Transverse colon (tissue), 4 donors: ENCODE measurements at regions not wholly inside any gene's neighbourhood (a gene's known extent, or its start where the extent isn't known, plus 50 kb on each side); places are given as distances from the start of the nearest gene placed in this dataset.

ENCODE experiments used
- DNase-seq: peaks from one replicate; pipeline ENCODE4 v3.0.0-alpha.2; 2019
- H3K27ac ChIP-seq, 4 donors: fragments of 200-600 bp; sonication (generic); 2 replicates each; pipeline ENCODE4 v1.5.1; 2016 to 2018; ENCODE audit warnings: inconsistent platforms in 4 of 4
- H3K27me3 ChIP-seq: fragments of 200-600 bp; sonication (generic); 2 replicates; pipeline ENCODE4 v1.5.1; 2017; ENCODE audit warnings: inconsistent platforms
- H3K36me3 ChIP-seq, 4 donors: fragments of 200-600 bp; sonication (generic); 2 replicates each; pipeline ENCODE4 v1.5.1; 2017 to 2019; ENCODE audit warnings: inconsistent platforms in 4 of 4
- H3K4me1 ChIP-seq, 4 donors: fragments of 200-600 bp; sonication (generic); 2 replicates each; pipeline ENCODE4 v1.5.1; 2017 to 2020; ENCODE audit warnings: inconsistent platforms in 4 of 4
- H3K4me3 ChIP-seq, 4 donors: fragments of 200-600 bp; sonication (generic); 1 replicate in 1 of 4; 2 replicates in 3 of 4; pipeline versions ENCODE4 v1.5.1 to v1.6.1; 2017 to 2019; ENCODE audit warnings: inconsistent platforms in 4 of 4
- H3K9me3 ChIP-seq, 2 donors: fragments of 200-600 bp; sonication (generic); 2 replicates each; pipeline ENCODE4 v1.5.1; 2017 to 2019; ENCODE audit warnings: inconsistent platforms in 2 of 2
- CTCF ChIP-seq, 5 experiments: fragments of 200-600 bp in 3 of 5; fragments of 450-650 bp in 2 of 5; sonication (generic) in 3 of 5; IDR thresholded peaks; 1 replicate in 2 of 5; 2 replicates in 3 of 5; pipeline ENCODE4 v1.5.1; 2016 to 2017; ENCODE audit warnings: antibody characterized with exemption in 5 of 5, inconsistent platforms in 3 of 5, mild to moderate bottlenecking in 2 of 5, moderate library complexity in 1 of 5
- EP300 ChIP-seq: sonication (generic); formaldehyde crosslinking; IDR thresholded peaks from one replicate; pipeline ENCODE4 v1.6.1; 2017; ENCODE audit warnings: antibody characterized with exemption, low read depth
- POLR2A ChIP-seq: fragments of 450-650 bp; IDR thresholded peaks from one replicate; pipeline ENCODE4 v1.6.1; 2016; ENCODE audit warnings: antibody characterized with exemption, mild to moderate bottlenecking, moderate library complexity
- POLR2AphosphoS5 ChIP-seq, 3 donors: sonication (generic); formaldehyde crosslinking; IDR thresholded peaks; one replicate each; pipeline ENCODE4 v1.6.1; 2016; ENCODE audit warnings: antibody characterized with exemption in 3 of 3
- WGBS, 2 donors: methylation state at CpG; one replicate each; pipeline ENCODE4 v1.1.5; 2018; ENCODE audit warnings: low coverage in 1 of 2; 5-methylcytosine and 5-hydroxymethylcytosine counted together
- in situ Hi-C, 4 donors: fragments of 200-750 bp; cut with MboI; loops; one replicate each; pipeline versions ENCODE4 v1.15.0 to v1.15.1; 2017; ENCODE audit warnings: low sequenced_read_pairs in 3 of 4, low pct_ligation_motif_present in 1 of 4, low pct_unique_long_range_greater_than_20kb in 1 of 4
- intact Hi-C: fragments of 100-400 bp; cut with DNase I; formaldehyde crosslinking; loops from one replicate; pipeline ENCODE4 v1.15.1; 2023; ENCODE audit warnings: low total_unique reads

- Histone ChIP-seq H3K4me1 (no peaks in the 10 kb centered on the region), H3K27ac (no peak overlapping the region), H3K4me3 (no peak overlapping the region), H3K36me3 (no peaks in the 10 kb centered on the region), H3K9me3 (no peaks in the 10 kb centered on the region), H3K27me3 (no peaks in the 10 kb centered on the region)
- TF ChIP-seq EP300, result no peak
- in situ Hi-C loops (no loop called here), intact Hi-C loops (no loop called here)
- 68 to 75% methylated on average over 5 to 8 of the region's 8 CpGs for WGBS, 2 donors
- DNase-seq, result no peak
These were observed 354.0 kb upstream of the BOD1L1 start for GRCh38 chr4:13981499-13981898.

- Histone ChIP-seq H3K27ac (no peak overlapping the region), H3K4me3 (no peak overlapping the region), H3K9me3 (no peaks in the 10 kb centered on the region), H3K36me3 (no peaks in the 10 kb centered on the region), H3K4me1 (no peaks in the 10 kb centered on the region), H3K27me3 (no peaks in the 10 kb centered on the region)
- TF ChIP-seq POLR2AphosphoS5 (IDR thresholded peaks at IDR 0.05), result no peak
- no peak for TF ChIP-seq CTCF (IDR thresholded peaks at IDR 0.05)
- no peak for TF ChIP-seq POLR2A
- TF ChIP-seq EP300, result no peak
- in situ Hi-C loops (no loop called here), intact Hi-C loops (no loop called here)
- WGBS, 2 donors, result 41 to 53% methylated on average over 3 to 5 of the region's 5 CpGs
- no peak for DNase-seq
These were observed 354.5 kb upstream of the BOD1L1 start for GRCh38 chr4:13982010-13982409.

- Histone ChIP-seq H3K4me3 (no peak overlapping the region), H3K9me3 (no peaks in the 10 kb centered on the region), H3K27me3 (no peaks in the 10 kb centered on the region), H3K36me3 (no peaks in the 10 kb centered on the region), H3K27ac (no peak overlapping the region), H3K4me1 (no peaks in the 10 kb centered on the region)
- intact Hi-C loops, result no loop called here
- WGBS, 2 donors, result 80 to 87% methylated on average over 3 of the region's 3 CpGs
- in situ Hi-C loops, result no loop called here
- DNase-seq, result no peak
- TF ChIP-seq POLR2AphosphoS5 (IDR thresholded peaks at IDR 0.05) (no peak), CTCF (IDR thresholded peaks at IDR 0.05) (no peak), POLR2A (no peak), EP300 (no peak)
These were observed 355.8 kb upstream of the BOD1L1 start for GRCh38 chr4:13983189-13983790.

- no peaks in the 10 kb centered on the region for H3K36me3 ChIP-seq
- 50 to 65% methylated on average over 3 of the region's 3 CpGs for WGBS, 2 donors
- H3K27me3 ChIP-seq, result no peaks in the 10 kb centered on the region
- in situ Hi-C loops, result no loop called here
- no peaks in the 10 kb centered on the region for H3K9me3 ChIP-seq
- intact Hi-C loops, result no loop called here
- no peak overlapping the region for H3K27ac ChIP-seq
- H3K4me3 ChIP-seq, result no peak overlapping the region
- no peak for DNase-seq
- H3K4me1 ChIP-seq, result no peaks in the 10 kb centered on the region
- no peak for TF ChIP-seq POLR2A
- no peak for TF ChIP-seq EP300
- no peak for TF ChIP-seq POLR2AphosphoS5 (IDR thresholded peaks at IDR 0.05)
- TF ChIP-seq CTCF (IDR thresholded peaks at IDR 0.05), result no peak
These were observed 357.7 kb upstream of the BOD1L1 start for GRCh38 chr4:13984991-13985800.
